H1 (cell line): ENCODE measurements at regions not wholly inside any gene's neighbourhood (a gene's known extent, or its start where the extent isn't known, plus 50 kb on each side); places are given as distances from the start of the nearest gene placed in this dataset.

Source experiments
- CTCF ChIA-PET: fragments of 300-600 bp; sonication (Branson Sonifier 250); formaldehyde crosslinking; loops from one replicate; lab custom pipeline; 2021; ENCODE audit not compliant: partially characterized antibody; lab: Charles Lee
- POLR2A ChIA-PET: fragments of 300-600 bp; sonication (Branson Sonifier 250); formaldehyde crosslinking; loops from one replicate; lab custom pipeline; 2021; ENCODE audit warnings: inconsistent platforms; ENCODE audit not compliant: partially characterized antibody; lab: Charles Lee
- DNase-seq, 2 experiments: peaks; one replicate each; pipeline versions ENCODE4 v3.0.0 to v3.0.0-alpha.2; 2010 to 2022; ENCODE audit warnings: low spot score in 2 of 2, low read depth in 1 of 2, mixed read lengths in 1 of 2
- FAIRE-seq: peaks from 2 replicates; lab custom pipeline; 2011; peaks lifted over from hg19 to GRCh38; lab: Jason Lieb, UNC
- H2AFZ ChIP-seq: 2 replicates; pipeline ENCODE4 v1.8.1; 2012; ENCODE audit warnings: low read length, inconsistent platforms
- H2AK5ac ChIP-seq: 2 replicates; pipeline ENCODE4 v1.6.1; 2013; ENCODE audit warnings: low read depth, low read length
- H2BK120ac ChIP-seq: replicated peaks from 2 replicates; pipeline ENCODE3; 2013; ENCODE audit warnings: low read depth, low read length, inconsistent platforms
- H2BK12ac ChIP-seq: 2 replicates; pipeline ENCODE4 v1.6.1; 2013; ENCODE audit warnings: low read depth, low read length
- H2BK15ac ChIP-seq: 2 replicates; pipeline ENCODE4 v1.6.1; 2013; ENCODE audit warnings: low read length
- H2BK20ac ChIP-seq: 2 replicates; pipeline ENCODE4 v1.6.1; 2013; ENCODE audit warnings: low read length
- H2BK5ac ChIP-seq: 2 replicates; pipeline ENCODE4 v1.6.1; 2013; ENCODE audit warnings: low read depth, low read length
- H3K14ac ChIP-seq: 2 replicates; pipeline ENCODE4 v1.6.1; 2013; ENCODE audit warnings: inconsistent platforms; ENCODE audit not compliant: insufficient read length
- H3K18ac ChIP-seq: 2 replicates; pipeline ENCODE4 v1.6.1; 2013; ENCODE audit warnings: low read length; ENCODE audit errors: extremely low read depth
- H3K23ac ChIP-seq: 2 replicates; pipeline ENCODE4 v1.6.1; 2013; ENCODE audit warnings: inconsistent platforms; ENCODE audit not compliant: insufficient read length
- H3K23me2 ChIP-seq: 2 replicates; pipeline ENCODE4 v1.6.1; 2013; ENCODE audit warnings: low read depth, low read length
- H3K27ac ChIP-seq: 2 replicates; pipeline ENCODE4 v1.6.1; 2011; ENCODE audit warnings: low read depth, low read length, inconsistent platforms
- H3K27me3 ChIP-seq, 4 experiments: replicated peaks in 1 of 4; 1 replicate in 1 of 4; 2 replicates in 3 of 4; pipeline versions ENCODE4 v1.6.1 to v1.8.1; 2011 to 2013; ENCODE audit warnings: low read length in 3 of 4, mild to moderate bottlenecking in 3 of 4, inconsistent platforms in 2 of 4, mixed read lengths in 2 of 4, moderate library complexity in 1 of 4; ENCODE audit not compliant: control insufficient read depth in 3 of 4, insufficient read depth in 3 of 4; ENCODE audit errors: extremely low read depth in 1 of 4
- H3K36me3 ChIP-seq, 4 experiments: 2 replicates each; pipeline versions ENCODE4 v1.6.1 to v1.8.1; 2011 to 2013; ENCODE audit warnings: mild to moderate bottlenecking in 4 of 4, low read length in 3 of 4, moderate library complexity in 2 of 4, control low read depth in 1 of 4, inconsistent platforms in 1 of 4; ENCODE audit not compliant: insufficient read depth in 4 of 4, control insufficient read depth in 2 of 4
- H3K4ac ChIP-seq: replicated peaks from 2 replicates; pipeline ENCODE3; 2013; ENCODE audit warnings: low read length, low read depth, mixed read lengths, inconsistent platforms; ENCODE audit not compliant: insufficient read length
- H3K4me1 ChIP-seq, 4 experiments: replicated peaks in 1 of 4; 1 replicate in 1 of 4; 2 replicates in 3 of 4; pipeline versions ENCODE4 v1.6.1 to v1.8.1; 2011 to 2013; ENCODE audit warnings: low read length in 3 of 4, inconsistent platforms in 2 of 4, mixed read lengths in 1 of 4; ENCODE audit not compliant: insufficient read depth in 4 of 4, control insufficient read depth in 3 of 4
- H3K4me2 ChIP-seq, 2 experiments: 2 replicates each; pipeline versions ENCODE4 v1.6.1 to v1.8.1; 2011 to 2013; ENCODE audit warnings: low read depth in 2 of 2, low read length in 2 of 2, control low read depth in 1 of 2, inconsistent platforms in 1 of 2, mild to moderate bottlenecking in 1 of 2; ENCODE audit not compliant: insufficient read depth in 1 of 2
- H3K4me3 ChIP-seq, 4 experiments: fragments of 200-600, 300-600 bp in 1 of 4; sonication (generic), shearing (Covaris generic), sonication (Bioruptor Twin) in 1 of 4; 2 replicates each; pipeline versions ENCODE4 v1.5.1 to v1.8.1; 2011 to 2016; ENCODE audit warnings: low read length in 4 of 4, low read depth in 3 of 4, control low read depth in 2 of 4, inconsistent platforms in 2 of 4, mild to moderate bottlenecking in 2 of 4, mixed read lengths in 1 of 4, moderate library complexity in 1 of 4; ENCODE audit not compliant: insufficient read depth in 2 of 4; ENCODE audit errors: extremely low read depth in 1 of 4
- H3K56ac ChIP-seq: replicated peaks from 2 replicates; pipeline ENCODE3; 2013; ENCODE audit warnings: low read depth, mild to moderate bottlenecking, mixed read lengths, low read length, inconsistent platforms; ENCODE audit not compliant: insufficient read length
- H3K79me1 ChIP-seq: 2 replicates; pipeline ENCODE4 v1.6.1; 2013; ENCODE audit warnings: low read depth, low read length, control low read depth
- H3K79me2 ChIP-seq, 2 experiments: 2 replicates each; pipeline versions ENCODE4 v1.6.1 to v1.8.1; 2012 to 2013; ENCODE audit warnings: low read length in 2 of 2, mild to moderate bottlenecking in 2 of 2, inconsistent platforms in 1 of 2; ENCODE audit not compliant: insufficient read depth in 2 of 2, control insufficient read depth in 1 of 2
- H3K9ac ChIP-seq, 4 experiments: replicated peaks in 1 of 4; 1 replicate in 1 of 4; 2 replicates in 3 of 4; pipeline versions ENCODE4 v1.6.1 to v1.8.1; 2011 to 2013; ENCODE audit warnings: low read depth in 3 of 4, low read length in 3 of 4, control low read depth in 2 of 4, mild to moderate bottlenecking in 2 of 4, moderate library complexity in 2 of 4, inconsistent platforms in 1 of 4; ENCODE audit errors: extremely low read depth in 1 of 4
- H3K9me3 ChIP-seq, 2 experiments: 2 replicates each; pipeline versions ENCODE4 v1.6.1 to v1.8.1; 2012 to 2013; ENCODE audit warnings: mild to moderate bottlenecking in 2 of 2, moderate library complexity in 2 of 2, control low read depth in 1 of 2, inconsistent platforms in 1 of 2, low read depth in 1 of 2, low read length in 1 of 2, mixed read lengths in 1 of 2; ENCODE audit not compliant: insufficient read depth in 2 of 2
- H4K20me1 ChIP-seq, 2 experiments: replicated peaks in 1 of 2; 2 replicates each; pipeline versions ENCODE3 to v1.8.1; 2011 to 2013; ENCODE audit warnings: inconsistent platforms in 2 of 2, low read length in 2 of 2, mild to moderate bottlenecking in 1 of 2; ENCODE audit not compliant: insufficient read depth in 2 of 2, control insufficient read depth in 1 of 2
- H4K5ac ChIP-seq: 2 replicates; pipeline ENCODE4 v1.6.1; 2013; ENCODE audit warnings: low read length, low read depth, mixed read lengths, inconsistent platforms; ENCODE audit not compliant: insufficient read length
- H4K8ac ChIP-seq: 2 replicates; pipeline ENCODE4 v1.8.0; 2013; ENCODE audit warnings: mild to moderate bottlenecking, moderate library complexity, low read length, inconsistent platforms; ENCODE audit not compliant: insufficient read depth; ENCODE audit errors: extremely low read depth
- H4K91ac ChIP-seq: replicated peaks from 2 replicates; pipeline ENCODE3; 2013; ENCODE audit warnings: low read length, mixed read lengths, inconsistent platforms; ENCODE audit not compliant: insufficient read length
- BCL11A ChIP-seq, 2 experiments: IDR thresholded peaks; one replicate each; pipeline ENCODE4 v1.6.1; 2011; ENCODE audit warnings: low read depth in 2 of 2, low read length in 2 of 2, mild to moderate bottlenecking in 2 of 2
- CBX8 ChIP-seq: fragments of 300-800, 300-1000 bp; sonication (generic); IDR thresholded peaks from 2 replicates; pipeline ENCODE4 v1.7.1; 2016; ENCODE audit warnings: low read depth, low read length, borderline replicate concordance
- EGR1 ChIP-seq: IDR thresholded peaks from 2 replicates; pipeline ENCODE4 v1.6.1; 2011; ENCODE audit warnings: low read depth, low read length, borderline replicate concordance
- HDAC2 ChIP-seq, 2 experiments: fragments of 300-600 bp in 1 of 2; sonication (generic) in 1 of 2; IDR thresholded peaks; 2 replicates each; pipeline ENCODE4 v1.6.1; 2011 to 2012; ENCODE audit warnings: low read depth in 2 of 2, low read length in 2 of 2, mild to moderate bottlenecking in 2 of 2, moderate library complexity in 2 of 2, borderline replicate concordance in 1 of 2, inconsistent platforms in 1 of 2
- RXRA ChIP-seq: IDR thresholded peaks from 2 replicates; pipeline ENCODE4 v1.6.1; 2011; ENCODE audit warnings: low read depth, mild to moderate bottlenecking, low read length, moderate library complexity; ENCODE audit not compliant: insufficient read depth
- WGBS, 2 experiments: shearing (Covaris generic) in 1 of 2; methylation state at CpG; one replicate each; pipeline versions ENCODE4 v1.1.6 to v1.1.7; 2013 to 2015; ENCODE audit warnings: low lambda C conversion rate in 2 of 2, mixed read lengths in 2 of 2, inconsistent platforms in 1 of 2, low coverage in 1 of 2, missing lambda C conversion rate in 1 of 2; ENCODE audit not compliant: insufficient replicate concordance in 2 of 2, insufficient coverage in 1 of 2, insufficient read length in 1 of 2; ENCODE audit errors: extremely low coverage in 1 of 2, missing lambda C conversion rate in 1 of 2; 5-methylcytosine and 5-hydroxymethylcytosine counted together

DNA sequence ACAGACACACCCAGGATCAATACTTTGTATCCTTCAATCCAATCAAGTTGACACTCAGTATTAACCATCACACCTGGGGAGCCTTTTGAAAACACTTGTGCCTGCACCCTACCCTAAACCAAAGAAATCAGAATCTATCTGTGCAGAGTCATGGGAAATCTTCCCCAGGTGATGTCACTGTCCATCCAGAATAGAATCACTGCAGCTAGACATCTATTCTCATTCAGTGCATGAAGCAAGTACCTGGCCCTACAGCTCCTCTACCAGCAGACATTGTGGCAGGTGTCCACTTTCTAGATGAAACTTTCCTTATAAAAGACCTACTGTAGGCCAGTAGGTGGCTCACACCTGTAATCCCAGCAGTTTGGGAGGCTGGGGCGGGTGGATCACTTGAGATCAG lies 262.4 kb upstream of the MARCKS start:
- Histone ChIP-seq H3K9ac (no peak overlapping the region), H2BK15ac (no peak overlapping the region), H3K4me1 (peaks cover 2 to 11% (median 10%) of the 10 kb centered on the region in 4 experiments; a peak in 5 of 7 replicates), H3K27me3 (no peaks in the 10 kb centered on the region), H4K91ac (no peak overlapping the region), H4K8ac (no peak overlapping the region), H3K23me2 (no peaks in the 10 kb centered on the region), H2AFZ (no peak overlapping the region), H3K4ac (no peak overlapping the region), H3K36me3 (no peaks in the 10 kb centered on the region), H2AK5ac (no peak overlapping the region), H3K4me3 (no peak overlapping the region), H3K79me1 (no peaks in the 10 kb centered on the region), H2BK12ac (no peak overlapping the region), H3K9me3 (0 out of 4 replicates have a peak, but pooled peaks cover 0 to 3% of the 10 kb centered on the region in 2 experiments), H3K18ac (no peak overlapping the region), H3K23ac (no peak overlapping the region), H3K4me2 (no peak overlapping the region), H3K14ac (no peak overlapping the region), H2BK120ac (no peak overlapping the region), H4K5ac (no peak overlapping the region), H3K79me2 (no peaks in the 10 kb centered on the region), H2BK20ac (no peak overlapping the region), H4K20me1 (no peaks in the 10 kb centered on the region), H3K56ac (no peak overlapping the region), H2BK5ac (no peak overlapping the region), H3K27ac (no peak overlapping the region)
- FAIRE-seq: no peak
- WGBS, 2 experiments: 73% methylated on average over 1 of the region's 1 CpG; no CpG with 5 or more reads in 1 of the 2 experiments
- CTCF ChIA-PET: interaction anchor here (1.1 to 1.7 kb wide), 2 partner anchors 17 to 107 kb away, joined by 3 to 5 read pairs; no protein-coding TSS in a partner anchor
- POLR2A ChIA-PET: no interaction called here
- DNase-seq: no peak
- TF ChIP-seq RXRA (no peak), HDAC2 (IDR thresholded peaks at IDR 0.05; ENCODE audit: borderline replicate concordance in 1 of 2, low read depth in 2 of 2, low read length in 2 of 2) (no peak), EGR1 (no peak), BCL11A (IDR thresholded peaks at IDR 0.05; ENCODE audit: low read depth in 2 of 2, low read length in 2 of 2) (no peak), CBX8 (no peak)
